ENCODE measurements at regions not wholly inside any gene's neighbourhood (a gene's known extent, or its start where the extent isn't known, plus 50 kb on each side); places are given as distances from the start of the nearest gene placed in this dataset.
A peak's percentile ranks its signal among the peaks of the same experiment; 100 is the strongest.
"Not testable (repeated sequence)": the region's sequence is repeated elsewhere in the genome, so short reads cannot be mapped to it uniquely, and the experiment has no call there.

DNA sequence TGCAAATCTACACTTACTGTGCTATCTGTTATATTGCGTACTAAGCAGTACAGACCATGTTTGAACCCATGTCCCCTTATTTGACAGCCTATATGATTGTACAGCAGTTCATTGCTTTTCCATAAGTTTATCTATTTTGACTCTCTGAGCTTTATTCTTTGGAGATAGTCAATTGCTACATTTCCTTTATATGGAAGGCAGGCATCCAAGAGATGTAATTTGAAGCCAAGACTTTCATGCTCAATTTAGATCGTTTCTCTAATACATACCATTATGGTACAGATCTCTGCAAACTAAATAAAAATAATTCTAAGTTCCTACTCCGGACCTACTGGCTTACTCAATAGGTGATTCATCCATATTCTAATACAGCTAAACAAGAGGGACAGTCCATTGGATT is 424.8 kb downstream of the TMEM38B start:
- no peak for DNase-seq

DNA sequence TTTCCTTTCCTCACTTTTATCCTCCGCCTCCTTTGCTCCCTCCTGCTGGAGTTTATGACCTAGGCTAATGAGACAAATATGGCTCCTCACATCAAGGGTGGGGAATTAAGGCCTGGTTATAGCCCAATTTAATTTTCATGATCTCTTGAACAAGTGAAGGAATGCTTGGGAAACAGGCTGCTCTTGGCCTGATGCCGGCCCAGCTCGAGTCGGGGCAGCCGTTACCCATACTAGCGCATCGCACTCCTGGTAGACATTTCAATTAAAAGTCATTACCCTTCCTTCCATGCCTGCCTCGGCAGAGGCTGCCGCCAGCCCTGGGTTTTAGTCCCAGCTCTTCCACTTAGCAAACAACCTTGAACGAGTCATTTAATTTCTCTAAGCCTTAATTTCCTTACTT is 425.7 kb downstream of the TMEM38B start:
- no peak for DNase-seq

DNA sequence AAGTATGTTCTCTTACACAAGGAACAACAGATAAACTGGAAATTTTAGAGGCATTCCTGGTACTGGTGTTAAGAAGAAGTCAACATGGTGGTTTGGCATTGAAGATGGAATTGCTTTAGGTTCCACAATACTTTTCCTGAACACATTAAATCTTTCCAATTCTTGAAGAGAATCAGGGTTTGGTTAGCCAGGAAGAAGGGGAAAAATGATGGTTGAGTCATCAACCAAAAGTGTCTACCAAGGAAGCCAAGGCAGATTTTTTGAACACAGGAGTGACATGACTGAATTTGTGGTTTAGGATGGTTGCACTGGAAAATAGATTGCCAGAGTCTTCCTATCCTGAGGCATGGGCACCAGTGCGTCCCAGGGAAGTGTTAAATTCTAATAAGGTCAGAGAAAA is 433.4 kb downstream of the TMEM38B start:
- no peak for DNase-seq

DNA sequence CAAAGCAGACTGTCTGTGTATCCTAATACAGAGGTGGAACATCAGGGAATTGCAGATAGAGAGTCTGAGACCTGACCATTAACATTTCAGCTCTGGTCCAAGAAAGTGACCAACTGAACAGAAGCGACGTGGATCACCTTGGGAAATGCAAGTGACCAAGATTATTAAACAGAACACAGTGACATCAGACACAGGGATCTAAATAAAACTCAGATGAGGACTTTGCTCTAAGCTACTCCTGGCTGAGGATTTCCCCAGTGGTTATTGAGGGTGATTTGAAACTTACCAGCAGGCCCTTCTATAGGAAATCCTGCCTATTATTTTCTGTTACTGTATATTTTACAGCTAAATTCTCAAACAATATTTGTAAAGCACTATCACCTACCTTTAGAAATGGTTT is 436.0 kb downstream of the TMEM38B start:
- DNase-seq, result no peak

DNA sequence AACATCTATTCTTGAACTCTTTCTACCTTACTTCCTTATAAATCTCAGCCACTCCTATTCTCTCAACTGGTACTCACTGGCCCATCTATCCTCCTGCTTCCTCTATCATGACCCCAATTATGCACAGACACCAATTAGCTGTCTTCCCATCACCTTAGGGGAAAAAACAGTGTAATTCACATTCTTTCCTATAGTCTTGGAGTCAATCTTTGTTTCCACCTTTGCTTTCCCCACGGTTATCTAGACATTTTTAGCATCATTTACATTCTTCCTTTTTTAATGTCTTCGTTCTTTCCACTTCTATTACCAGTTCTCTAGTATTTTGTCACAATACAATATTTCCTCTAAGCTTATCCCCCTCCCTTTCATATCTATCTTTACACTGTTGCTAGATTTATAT is 449.4 kb downstream of the TMEM38B start:
- no peak for DNase-seq

DNA sequence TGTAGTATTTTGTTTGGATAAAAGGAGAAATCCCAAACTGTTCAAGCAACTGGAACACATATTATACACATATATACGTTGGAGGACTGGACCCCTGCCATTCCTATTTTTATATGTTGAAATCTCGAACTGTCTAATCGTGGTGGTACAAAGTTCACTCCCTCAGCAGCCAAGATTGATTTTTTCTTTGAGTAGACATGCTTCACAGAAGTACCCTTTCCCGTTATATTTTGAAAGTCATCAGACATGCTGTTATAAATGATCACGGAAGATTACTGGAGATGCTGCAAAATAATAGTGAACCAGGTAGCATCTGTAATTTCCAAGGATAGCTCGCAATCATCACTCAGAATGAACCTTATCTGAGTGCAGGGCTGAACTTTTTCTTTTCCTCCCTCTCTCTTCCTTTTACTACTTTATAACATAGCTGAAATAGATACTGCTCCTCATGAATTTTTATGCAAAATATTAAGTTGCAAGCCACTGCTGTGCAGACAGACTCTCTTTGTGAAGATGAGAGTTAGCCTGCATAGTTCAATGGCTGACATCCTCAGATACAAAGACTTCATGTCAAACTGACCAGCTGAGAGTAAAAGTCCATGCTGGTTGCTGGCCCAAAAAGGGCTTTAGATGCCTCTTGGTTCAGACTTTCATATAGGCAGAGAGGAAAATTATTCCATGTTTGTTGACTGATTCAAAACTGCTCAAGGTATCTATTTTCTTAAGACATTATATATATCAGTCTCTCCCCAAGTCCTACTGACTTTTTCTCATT is 451.9 kb downstream of the TMEM38B start:
- no peak for DNase-seq

DNA sequence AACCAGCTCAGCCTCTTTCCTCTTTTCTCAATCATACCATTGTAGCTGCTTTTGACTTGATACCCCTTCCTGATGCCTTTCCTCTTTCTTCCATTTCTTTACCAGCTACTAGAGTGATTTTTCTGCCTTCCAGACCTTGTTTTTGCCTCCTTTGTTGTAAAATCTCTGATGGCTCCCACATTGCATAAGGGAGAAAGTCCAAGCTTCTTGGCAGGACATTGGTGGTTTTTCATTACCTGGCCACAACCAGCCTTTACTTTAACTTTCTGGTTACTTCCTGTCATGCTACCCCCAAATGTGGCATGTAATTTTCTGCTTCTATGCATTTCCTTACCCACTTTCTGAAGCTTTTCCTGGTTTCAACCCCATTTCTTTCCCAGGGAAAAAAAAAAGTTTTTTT is 452.5 kb downstream of the TMEM38B start:
- DNase-seq, result no peak

DNA sequence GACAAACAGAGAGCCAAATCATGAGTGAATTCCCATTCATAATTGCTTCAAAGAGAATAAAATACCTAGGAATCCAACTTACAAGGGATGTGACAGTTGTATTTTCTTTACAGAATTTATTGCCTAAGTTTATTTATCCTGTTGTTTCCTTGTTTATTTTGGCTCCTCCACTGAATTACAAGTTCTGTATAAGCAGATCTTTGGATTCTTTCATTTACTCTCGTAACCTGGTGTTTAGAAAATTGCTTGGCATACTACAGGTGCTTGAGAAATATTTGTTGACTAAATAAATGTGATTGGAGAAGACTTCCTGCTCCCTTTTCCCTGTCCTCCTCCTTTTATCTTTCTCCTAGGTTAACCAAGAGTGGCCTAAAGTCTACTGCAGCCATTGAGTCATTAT is 455.6 kb downstream of the TMEM38B start:
- no peak for DNase-seq

DNA sequence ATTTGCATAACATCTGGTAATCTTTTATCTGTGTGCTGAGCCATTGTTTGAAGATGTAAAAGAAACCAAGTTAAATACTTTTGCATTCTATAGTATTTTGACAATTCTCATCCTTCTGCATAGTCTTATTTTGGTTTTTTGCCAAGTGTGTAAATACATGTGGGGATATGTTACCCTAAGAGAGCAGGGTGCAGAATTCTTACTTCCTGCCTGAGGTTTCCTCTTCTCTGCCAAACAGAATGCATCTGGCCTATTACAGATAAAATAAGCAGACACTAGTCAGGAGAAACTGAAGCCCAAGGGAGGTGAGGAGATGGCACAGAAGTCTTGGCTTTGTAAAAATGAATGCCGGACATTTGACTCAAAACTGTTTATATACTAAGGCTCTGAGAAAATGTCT is 462.1 kb downstream of the TMEM38B start:
- DNase-seq, result no peak

DNA sequence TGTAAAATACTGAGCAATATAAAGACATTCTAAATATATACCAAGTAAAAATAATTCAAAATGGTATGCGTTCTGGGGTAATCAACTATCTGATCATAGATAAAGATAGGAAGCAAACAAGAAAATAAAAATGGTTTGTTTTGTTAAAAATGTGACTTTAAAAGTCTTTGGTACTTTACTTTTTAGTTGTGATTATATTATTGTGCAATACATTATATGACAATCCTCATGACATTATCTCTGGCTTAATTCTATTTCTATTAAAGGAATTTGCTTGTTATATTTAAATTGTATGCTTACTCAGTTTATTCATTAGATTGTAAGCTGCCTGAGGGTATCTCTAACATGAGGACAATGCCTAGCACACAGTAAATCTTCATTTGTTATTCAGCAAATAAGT is 477.9 kb downstream of the TMEM38B start:
- DNase-seq, result no peak

DNA sequence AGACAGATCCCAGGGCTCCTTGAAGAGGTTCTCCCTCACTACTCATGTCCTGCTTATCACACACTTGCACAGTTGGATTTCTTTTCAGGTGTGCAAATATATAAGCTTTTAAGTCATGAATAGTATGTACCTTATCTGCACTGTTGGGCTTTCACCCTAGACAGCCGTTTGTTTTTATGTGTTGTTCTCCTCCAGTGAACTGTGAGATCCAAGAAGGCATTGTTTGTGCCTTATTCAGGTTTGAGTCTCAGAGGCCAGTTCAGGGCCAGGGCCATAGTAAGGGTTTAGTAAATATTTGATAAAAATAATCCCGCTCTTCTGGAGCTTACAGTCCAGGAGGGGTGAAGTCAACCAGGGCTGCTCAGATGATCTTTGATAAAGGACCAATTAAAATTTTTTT is 480.0 kb downstream of the TMEM38B start:
- peak in 1 of 3 experiments; percentile 1 for DNase-seq

DNA sequence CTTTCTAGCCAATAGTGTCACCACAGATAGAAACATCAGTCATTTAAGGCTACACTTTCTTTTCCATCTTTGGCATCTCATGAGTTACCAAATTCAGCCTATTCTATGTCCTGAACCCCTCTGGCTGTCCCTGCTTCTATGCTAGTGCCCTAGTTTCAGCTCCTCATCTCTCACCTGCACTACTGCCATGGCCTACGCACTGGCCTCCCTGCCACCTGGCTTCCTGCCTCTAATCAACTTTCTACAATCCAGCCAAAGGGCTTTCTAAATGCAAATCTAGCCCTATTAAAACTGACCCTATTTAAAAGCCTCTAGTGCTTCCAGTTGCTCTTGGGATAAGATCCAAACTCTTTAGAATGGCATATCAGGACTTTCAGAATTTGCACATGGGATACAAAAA is 482.9 kb downstream of the TMEM38B start:
- peak in 1 of 3 experiments; percentile 0 for DNase-seq

DNA sequence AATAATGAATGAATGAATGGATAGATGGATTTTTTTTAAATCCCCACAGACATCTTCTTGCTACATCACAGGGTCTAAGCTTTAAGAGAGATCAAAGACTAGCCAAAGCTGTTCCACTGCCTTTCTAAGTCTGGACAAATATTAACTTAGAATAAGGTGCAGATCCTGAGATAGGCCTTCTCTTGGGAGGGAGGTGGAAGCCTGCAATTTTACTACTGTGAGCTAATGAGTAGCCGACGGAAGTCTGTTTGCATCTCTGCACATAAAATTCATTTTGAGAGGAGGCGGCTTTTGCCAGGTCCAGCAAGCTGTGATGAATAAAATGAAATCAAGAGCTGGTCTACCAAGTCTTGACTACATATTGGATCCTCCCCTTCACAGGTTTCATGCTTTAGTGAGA is 484.9 kb downstream of the TMEM38B start:
- peak in 1 of 3 experiments; percentile 17 for DNase-seq

DNA sequence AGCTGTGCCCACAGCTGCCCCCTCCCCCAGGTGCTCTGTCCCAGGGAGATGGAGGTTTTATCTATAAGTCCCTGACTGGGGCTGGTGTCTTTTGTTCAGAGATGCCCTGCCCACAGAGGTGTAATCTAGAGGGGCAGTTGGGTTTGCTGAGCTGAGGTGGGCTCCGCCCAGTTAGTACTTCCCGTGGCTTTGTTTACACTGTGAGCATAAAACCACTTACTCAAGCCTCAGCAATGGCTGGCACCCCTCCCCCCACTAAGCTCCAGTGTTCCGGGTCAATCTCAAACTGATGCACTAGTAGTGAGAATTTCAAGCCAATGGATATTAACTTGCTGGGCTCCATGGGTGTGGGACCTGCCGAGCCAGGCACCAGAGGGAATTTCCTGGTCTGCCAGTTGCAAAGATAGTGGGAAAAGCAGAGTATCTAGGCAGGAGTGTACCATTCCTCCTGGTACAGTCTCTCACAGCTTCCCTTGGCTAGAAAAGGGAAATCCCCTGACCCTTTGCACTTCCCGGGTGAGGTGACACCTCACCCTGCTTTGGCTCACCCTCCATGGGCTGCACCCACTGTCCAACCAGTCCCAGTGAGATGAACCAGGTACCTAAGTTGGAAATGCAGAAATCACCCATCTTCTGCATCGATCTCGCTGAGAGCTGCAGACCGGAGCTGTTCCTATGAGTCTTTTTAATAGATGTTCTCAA is 509.6 kb downstream of the TMEM38B start:
- DNase-seq, result peak; percentile 13 to 58 (median 32)

DNA sequence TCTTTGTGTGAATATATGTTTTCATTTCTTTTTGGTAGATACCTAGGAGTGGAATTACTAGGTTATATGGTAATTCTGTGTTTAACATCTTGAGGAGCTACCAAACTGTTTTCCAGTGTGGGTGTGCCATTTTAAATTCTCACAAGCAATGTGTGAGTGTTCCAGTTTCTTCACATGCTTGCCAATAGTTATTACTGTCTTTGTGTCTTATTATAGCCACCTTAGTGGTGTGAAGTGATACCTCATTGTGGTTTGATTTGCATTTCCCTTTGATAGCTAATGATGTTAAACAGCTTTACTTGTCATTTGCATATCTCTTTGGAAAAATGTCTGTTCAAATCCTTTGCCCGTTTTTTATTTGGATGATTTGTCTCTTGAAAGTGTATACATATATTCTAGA is 513.0 kb downstream of the TMEM38B start:
- no peak for DNase-seq

DNA sequence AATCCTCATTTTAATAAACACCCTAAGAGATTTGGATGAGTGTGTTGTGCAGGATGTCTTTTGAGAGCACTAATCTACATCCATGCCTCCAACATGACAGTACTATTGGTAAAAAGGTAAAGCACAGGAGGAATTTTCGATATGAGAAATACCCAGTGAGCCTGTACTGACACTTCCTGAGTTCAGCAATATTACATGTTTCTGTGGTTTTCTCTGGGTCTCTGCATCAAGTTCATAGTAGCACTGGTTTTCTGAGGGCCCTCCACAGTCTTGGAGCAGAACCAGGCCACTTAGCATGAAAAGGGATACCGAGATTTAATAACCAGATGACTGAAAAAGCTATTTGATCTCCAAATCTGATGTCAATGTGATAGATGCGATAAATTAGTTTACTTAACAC is 524.1 kb downstream of the TMEM38B start:
- no peak for DNase-seq

DNA sequence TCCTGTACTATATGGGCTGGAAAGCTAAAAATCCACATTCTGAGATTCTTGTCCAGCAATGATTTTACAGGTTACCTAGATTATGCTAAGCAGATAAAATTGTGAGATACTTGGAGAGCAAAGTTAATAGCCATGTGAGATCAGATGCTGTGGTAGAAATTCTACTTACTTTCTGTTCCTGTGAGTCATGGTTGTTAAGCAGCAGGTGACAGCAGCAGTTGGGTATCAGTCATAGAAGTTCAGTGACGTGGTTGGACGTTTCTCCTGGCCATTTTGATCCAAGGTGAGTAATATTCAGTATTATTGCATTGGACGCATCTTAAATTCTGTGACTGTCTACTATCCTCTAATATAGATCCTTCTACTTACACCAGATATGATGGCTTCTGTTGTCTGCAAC is 524.5 kb downstream of the TMEM38B start:
- no peak for DNase-seq

DNA sequence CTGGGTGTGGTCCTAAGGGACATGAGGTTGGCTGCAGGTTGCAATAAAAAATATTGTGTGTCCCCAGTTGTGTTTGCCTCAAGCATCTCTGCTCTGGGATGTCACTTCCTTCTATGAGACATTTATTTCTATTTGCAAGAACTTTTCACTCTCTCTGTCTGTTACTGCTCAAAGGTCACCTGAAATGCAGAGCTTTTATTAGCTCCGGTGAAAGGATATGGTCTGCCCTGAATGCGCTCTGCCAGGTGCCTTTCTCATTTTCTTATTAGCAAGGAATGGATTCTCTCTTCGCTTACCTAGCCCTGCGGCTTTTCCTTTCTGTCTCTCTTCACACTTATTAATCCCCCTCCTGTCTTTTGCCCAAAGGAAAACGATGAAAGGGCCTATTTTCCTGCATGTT is 526.1 kb downstream of the TMEM38B start:
- DNase-seq, result no peak

DNA sequence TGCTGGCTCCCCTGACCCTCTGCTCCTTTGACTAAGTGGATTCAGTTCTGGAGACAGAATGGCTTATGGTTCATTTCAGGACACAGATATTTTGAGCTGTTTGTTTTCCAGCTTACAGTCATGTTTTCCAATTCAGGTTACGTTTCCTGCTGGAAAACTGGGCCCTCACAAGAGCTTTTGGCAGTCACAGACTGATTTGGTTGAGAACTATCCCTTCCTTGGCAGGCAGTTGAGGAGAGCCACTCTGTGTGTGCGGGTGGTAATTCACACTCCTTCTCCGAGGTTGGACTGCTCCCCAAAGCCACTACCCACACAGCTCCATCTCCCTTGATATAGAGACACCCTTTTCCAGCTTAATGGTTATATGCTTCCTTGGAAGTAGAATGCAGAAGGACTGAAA is 534.5 kb downstream of the TMEM38B start:
- no peak for DNase-seq

DNA sequence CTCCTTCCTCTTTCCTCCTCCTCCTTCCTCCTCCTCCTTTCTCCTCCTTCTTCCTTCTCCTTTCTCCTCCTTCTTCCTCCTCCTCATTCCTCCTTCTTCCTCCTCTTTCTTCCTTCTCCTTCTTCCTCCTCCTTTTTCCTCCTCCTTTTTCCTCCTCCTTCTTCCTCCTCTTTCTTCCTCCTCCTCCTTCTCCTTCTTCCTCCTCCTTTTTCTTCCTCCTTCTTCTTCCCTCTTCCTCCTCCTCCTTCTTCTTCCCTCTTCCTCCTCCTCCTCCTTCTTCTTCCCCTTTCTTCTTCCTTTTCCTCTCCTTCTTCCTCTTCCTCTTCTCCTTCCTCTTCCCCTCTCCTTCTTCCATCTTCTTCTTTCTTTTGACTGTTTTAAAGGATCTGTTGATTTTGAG is 538.8 kb downstream of the TMEM38B start:
- no peak for DNase-seq

DNA sequence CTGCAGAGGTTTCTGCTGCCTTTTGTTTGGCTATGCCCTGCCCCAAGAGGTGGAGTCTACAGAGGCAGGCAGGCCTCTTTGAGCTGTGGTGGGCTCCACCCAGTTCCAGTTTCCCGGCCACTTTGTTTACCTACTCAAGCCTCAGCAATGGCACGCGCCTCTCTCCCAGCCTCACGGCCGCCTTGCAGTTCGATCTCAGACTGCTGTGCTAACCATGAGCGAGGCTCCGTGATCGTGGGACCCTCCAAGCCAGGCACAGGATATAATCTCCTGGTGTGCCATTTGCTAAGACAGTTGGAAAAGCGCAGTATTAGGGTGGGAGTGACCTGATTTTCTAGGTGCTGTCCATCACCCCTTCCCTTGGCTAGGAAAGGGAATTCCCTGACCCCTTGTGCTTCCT is 566.6 kb downstream of the TMEM38B start:
- DNase-seq, result not testable (repeated sequence)

DNA sequence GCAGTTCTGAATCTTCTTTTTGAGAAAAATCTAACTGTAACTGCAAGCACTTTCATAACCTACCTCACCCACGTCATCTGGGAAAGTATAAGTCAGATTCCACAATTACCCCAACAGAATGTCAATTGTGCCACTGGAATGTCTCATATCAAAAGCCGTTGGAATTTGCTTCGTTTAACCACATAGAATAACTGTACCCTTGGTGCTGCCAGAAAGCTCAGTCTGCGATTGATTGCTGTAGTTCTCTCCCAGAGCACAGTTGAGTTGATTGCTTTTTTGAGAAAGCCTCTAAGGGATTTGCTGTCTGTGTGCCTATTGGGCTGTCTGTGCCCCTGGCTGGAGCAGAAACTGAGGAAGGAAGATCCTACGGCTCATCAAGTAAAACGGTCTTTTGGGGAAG is 583.6 kb downstream of the TMEM38B start:
- DNase-seq, result no peak

DNA sequence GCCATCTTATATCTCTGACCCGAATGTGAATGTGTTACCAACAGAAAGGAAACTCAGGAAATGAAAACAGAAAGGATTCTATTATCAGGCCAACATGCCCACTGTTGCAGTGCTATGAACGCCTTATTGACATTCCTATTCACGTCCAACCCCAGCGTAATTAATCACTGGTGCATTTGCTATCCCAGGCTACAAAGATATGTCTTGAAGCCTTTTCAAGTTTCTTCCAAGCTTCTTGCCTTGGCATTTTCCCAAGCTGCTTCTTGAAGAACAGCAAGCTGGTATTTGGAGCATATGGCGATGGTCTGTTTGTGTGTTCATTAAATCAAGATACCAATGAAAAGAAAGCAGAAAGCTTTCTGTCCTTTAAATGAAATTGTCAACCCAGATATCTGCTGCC is 579.2 kb upstream of the ZNF462 start:
- DNase-seq, result no peak

DNA sequence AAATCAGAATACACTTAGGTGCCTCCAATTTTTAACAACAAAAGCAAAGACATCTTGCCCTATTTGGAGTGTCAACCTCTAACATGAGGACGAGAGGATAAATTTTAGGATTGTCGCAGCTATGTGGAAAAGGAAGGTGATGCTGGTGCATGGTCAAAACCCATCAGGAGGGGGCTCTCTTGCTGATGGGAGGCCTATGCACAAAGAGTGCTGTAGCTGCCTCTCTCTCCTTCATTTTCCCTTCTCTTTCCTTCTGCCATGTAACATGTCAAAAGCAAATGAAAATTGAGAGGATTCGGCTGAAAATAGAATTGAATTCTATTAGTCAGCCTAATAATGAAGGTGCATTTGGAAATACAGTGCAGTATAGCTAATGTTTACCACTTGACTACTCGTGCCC is 578.7 kb upstream of the ZNF462 start:
- peak in 2 of 3 experiments; percentile 21 to 72 for DNase-seq

DNA sequence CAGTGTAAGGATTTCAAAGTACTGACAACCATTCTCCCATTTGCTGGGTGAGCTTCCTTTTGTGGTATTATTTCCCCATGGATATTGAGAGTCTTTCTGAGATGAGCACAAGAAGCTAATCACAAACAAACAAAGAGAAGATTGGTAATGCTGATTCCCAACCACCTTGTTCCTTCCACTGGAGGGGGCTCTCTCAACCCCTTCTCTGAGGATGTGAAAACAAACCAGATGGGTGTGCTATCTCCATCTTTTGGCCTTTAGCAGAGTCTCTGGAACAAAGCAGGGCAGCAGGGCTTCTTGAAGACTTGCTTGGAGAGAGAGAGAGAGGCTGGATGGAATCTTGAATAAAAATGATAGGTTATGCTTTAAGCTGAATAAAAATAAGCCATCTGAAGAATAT is 576.7 kb upstream of the ZNF462 start:
- peak in 2 of 3 experiments; percentile 2 to 59 for DNase-seq
